ENCODE measurements at regions not wholly inside any gene's neighbourhood (a gene's known extent, or its start where the extent isn't known, plus 50 kb on each side); places are given as distances from the start of the nearest gene placed in this dataset.
"Not testable (repeated sequence)": the region's sequence is repeated elsewhere in the genome, so short reads cannot be mapped to it uniquely, and the experiment has no call there.

DNA sequence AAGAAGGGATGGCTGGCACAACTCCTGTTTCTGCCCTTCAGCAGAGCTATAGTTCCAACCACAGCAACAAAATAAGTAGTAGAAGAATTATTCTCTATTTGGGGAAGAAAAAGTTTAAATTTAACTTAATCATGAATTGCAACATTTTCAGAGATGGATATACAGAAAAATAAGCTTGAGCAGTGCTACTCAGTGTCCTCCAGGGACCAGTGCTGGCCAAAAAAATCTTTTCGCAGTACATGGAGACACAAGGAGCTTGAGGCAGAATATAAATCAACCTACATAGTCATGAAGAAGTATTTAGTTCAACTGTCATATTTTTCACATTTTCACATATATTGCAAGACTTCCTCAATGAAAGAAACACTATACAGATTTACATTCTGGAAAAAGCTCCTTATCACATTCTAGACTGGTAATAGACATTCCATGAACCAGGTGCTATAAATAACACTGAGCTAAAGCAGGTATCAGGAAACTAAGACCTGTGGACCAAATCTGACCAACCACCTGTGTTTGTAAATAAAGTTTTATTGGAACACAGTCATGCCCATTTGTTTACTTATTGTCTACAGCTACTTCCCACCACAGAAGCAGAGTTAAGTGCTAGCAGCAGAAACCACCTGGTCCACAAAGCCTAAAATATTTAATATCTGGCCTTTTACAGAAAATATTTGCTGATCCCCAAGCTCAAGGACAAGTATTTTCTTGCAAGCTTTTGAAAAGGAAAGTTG, 101.9 kb downstream of the RGS21 start:
- no peak for DNase-seq (ENCODE audit: low read depth in 2 of 2)

- DNase-seq (ENCODE audit: low read depth in 2 of 2), result no peak
Measured at GRCh38 chr1:192430644-192431043, 113.9 kb downstream of the RGS21 start.

DNA sequence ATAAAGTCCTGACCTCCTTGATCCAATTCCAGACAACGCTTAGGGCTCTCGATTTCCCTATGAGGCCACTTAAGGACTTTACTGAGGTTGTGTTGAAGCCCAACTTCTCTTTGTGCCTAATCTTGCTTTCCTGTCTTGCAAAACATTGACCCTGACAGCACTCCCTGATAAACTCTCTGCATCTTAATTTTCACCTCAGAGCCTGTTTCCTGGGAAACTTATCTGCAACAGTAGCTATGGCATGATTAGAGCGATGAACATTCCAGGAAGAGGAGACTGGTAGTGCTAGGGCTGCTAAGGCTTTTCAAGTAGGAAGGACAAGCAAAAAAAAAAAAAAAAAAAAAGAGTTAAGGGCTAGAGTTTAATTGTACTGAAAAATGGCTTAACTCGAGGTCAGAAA, 118.9 kb downstream of the RGS21 start:
- DNase-seq (ENCODE audit: low read depth in 2 of 2), result no peak

GRCh38 chr1:192436441-192437078, 119.8 kb downstream of the RGS21 start:
- no peak for DNase-seq (ENCODE audit: low read depth in 2 of 2)

DNA sequence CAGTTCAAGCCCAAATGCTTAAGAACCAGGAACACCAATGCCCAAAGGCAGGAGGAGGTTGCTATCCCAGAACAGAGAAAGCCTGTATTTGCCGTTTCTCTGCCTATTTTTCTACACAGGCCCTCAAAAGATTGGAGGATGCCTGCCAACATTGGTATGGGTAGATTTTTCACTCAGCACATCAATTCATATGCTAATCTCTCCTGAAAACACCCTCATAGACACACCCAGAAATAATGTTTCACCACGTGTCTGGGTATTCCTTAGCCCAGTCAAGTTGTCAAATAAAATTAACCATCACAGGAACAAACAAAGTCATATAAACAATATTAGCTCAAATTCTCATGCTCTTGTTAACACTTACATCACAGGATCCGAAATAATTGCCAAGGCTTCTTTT, 121.9 kb downstream of the RGS21 start:
- no peak for DNase-seq (ENCODE audit: low read depth in 2 of 2)

GRCh38 chr1:192439373-192440025, 122.7 kb downstream of the RGS21 start:
- no peak for DNase-seq (ENCODE audit: low read depth in 2 of 2)

GRCh38 chr1:192441492-192441891, 124.7 kb downstream of the RGS21 start:
- no peak for DNase-seq (ENCODE audit: low read depth in 2 of 2)

- no peak for DNase-seq (ENCODE audit: low read depth in 2 of 2)
Measured at GRCh38 chr1:192442736-192443135, 125.9 kb downstream of the RGS21 start.

- DNase-seq (ENCODE audit: low read depth in 2 of 2), result no peak
Measured at GRCh38 chr1:192443616-192444015, 126.8 kb downstream of the RGS21 start.

GRCh38 chr1:192445241-192445640, 128.4 kb downstream of the RGS21 start:
- DNase-seq (ENCODE audit: low read depth in 2 of 2), result no peak

GRCh38 chr1:192445839-192446489, 129.2 kb downstream of the RGS21 start:
- peak; percentile 4 to 32 for DNase-seq (ENCODE audit: low read depth in 2 of 2)

- no peak for DNase-seq (ENCODE audit: low read depth in 2 of 2)
Measured at GRCh38 chr1:192448026-192448578, 127.5 kb upstream of the RGS1 start.

DNA sequence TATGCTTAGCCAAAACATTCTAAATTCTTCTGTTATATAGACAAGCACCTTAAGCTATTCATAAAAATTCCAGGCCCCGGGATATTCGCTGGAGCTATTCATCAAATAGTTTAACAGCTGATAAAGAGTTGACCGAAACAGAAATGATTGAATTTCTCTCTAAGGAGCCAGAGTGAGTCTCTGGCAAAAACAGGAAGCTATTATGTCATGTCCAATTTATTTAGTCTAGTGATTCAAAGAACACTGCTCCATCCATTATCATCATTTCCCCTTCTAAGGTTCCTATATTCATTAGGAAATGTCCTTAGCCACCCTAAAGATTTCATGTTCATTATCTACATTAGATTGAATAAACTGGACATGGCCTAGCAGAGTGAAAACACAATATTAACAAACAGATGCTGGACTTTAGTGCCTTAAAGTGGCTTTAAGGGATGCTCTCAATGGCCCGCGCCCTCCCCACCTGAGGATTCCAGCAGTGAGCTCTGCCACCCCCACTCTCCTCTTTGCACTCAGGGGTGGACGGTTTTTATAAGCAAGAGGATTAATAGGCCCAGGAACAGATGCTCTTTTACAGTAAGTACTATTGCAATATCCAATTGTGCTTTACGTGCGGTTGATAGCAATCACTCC, 122.1 kb upstream of the RGS1 start:
- no peak for DNase-seq (ENCODE audit: low read depth in 2 of 2)

DNA sequence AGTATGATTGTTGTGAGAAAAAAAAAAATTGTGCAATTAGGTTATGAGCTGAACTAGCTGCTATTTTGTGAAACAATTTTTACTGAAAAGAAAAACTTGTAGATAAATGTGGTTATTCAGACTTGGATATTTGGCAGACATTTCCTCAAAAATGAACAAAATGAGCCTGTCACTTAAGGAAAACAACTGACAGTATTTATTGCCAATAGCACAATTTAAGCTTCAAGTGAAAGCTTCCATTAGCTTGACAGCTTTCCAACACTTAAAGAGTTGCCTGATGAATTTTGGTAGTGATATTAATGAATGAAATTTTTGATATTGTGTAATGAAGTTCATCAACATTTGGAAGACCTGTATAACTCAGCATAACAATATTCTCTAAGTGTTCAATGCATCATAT, 116.1 kb upstream of the RGS1 start:
- DNase-seq (ENCODE audit: low read depth in 2 of 2), result no peak

GRCh38 chr1:192461684-192462083, 113.9 kb upstream of the RGS1 start:
- no peak for DNase-seq (ENCODE audit: low read depth in 2 of 2)

- DNase-seq (ENCODE audit: low read depth in 2 of 2), result no peak
Measured at GRCh38 chr1:192462616-192463015, 113.0 kb upstream of the RGS1 start.

- no peak for DNase-seq (ENCODE audit: low read depth in 2 of 2)
Measured at GRCh38 chr1:192463661-192464060, 111.9 kb upstream of the RGS1 start.

DNA sequence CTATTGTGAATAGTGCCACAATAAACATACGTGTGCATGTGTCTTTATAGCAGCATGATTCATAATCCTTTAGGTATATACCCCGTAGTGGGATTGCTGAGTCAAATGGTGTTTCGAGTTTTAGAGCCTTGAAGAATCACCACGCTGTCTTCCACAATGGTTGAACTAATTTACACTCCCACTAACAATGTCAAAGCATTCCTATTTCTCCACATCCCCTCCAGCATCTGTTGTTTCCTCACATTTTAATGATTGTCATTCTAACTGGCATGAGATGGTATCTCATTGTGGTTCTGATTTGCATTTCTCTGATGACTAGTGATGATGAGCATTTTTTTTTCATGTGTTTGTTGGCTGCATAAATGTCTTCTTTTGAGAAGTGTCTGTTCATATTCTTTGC, 110.4 kb upstream of the RGS1 start:
- DNase-seq (ENCODE audit: low read depth in 2 of 2), result not testable (repeated sequence)

DNA sequence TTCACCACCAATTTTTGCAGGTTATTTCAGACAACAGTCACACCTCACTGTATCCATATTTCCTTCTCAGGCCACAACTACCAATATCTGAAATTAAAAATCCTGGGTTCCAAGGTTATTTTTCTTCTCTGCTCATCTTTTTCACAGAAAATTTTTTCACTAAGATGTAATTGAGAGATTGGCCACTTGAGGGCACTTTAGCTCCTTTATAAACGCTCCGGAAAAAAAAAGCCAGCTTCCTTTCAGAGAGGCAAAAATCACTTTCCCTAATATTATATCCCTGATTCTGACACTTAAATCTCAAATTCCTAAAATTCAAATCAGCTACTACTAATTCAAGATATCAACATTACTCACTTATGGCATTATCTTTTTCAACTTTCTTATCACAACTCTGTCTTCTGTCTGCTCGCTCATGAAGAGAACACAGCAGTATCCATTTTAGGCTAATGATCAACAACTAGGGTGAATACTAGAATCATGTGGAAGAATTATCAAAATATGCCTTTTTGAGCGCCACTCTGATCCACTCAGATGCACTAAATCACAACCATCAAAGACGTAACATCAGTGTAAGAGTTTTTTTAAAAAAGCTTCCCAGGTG, 101.4 kb upstream of the RGS1 start:
- no peak for DNase-seq (ENCODE audit: low read depth in 2 of 2)

DNA sequence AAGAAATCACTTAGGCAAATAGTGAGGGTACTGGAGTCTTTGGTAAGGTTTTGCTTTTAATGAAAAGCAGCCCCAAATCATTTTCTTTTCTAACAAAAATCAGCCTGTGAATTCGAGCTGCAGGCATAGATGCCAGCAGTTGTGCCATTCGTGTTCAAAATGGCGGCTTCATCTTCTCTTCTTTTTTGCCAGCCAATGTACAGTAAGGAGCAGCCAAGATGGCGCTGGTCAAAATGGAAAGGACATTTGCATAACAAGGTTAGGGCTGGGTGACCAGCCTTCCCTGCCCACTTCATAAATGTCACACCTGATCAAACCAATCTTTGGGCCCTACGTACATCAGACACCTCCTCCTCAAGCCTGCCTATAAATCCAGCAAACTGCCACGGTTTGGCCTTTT, 100.2 kb upstream of the RGS1 start:
- no peak for DNase-seq (ENCODE audit: low read depth in 2 of 2)

DNA sequence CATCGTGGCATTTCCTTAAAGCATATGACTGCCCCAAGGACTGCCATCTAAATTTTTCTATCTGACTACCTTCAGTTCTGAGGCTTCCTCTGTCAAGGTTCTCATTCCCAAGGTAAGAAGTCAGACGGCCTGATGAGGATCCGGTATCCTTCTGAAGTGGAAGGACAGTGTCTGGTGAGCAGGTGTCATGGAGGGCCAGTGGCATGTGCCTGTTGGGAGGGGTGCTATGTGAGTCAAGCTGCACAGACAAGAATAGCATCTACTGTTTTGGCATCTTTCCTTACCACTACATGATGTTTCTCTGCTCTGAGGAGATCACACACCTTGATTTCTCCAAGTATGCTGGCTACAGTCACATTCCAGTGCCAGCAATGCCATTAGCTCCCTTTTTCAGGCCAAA, 99.6 kb upstream of the RGS1 start:
- DNase-seq (ENCODE audit: low read depth in 2 of 2), result no peak

Data from stimulated activated CD8-positive, alpha-beta memory T cell treated with anti-CD3 and anti-CD28 coated beads, Interleukin-7, amount 100 ng/mL, for 1 hour (primary cell).